WTC11 (cell line): ENCODE measurements at regions not wholly inside any gene's neighbourhood (a gene's known extent, or its start where the extent isn't known, plus 50 kb on each side); places are given as distances from the start of the nearest gene placed in this dataset.

Experiments used
- ATAC-seq: fragments of 200-7000 bp; cut with Tn5 transposase; 2 replicates; pipeline ENCODE4 v1.10.0; 2021; ENCODE audit warnings: mild to moderate bottlenecking, moderate library complexity
- CTCF ChIA-PET: fragments of 300-600 bp; sonication (Branson Sonifier 250); formaldehyde crosslinking; loops from one replicate; lab custom pipeline; 2021; ENCODE audit warnings: antibody characterized with exemption; lab: Charles Lee
- POLR2A ChIA-PET: fragments of 350-600 bp; sonication (Branson Sonifier 250); formaldehyde crosslinking; loops from one replicate; lab custom pipeline; 2021; ENCODE audit warnings: antibody characterized with exemption; lab: Charles Lee
- DNase-seq: peaks from one replicate; pipeline ENCODE4 v3.0.0; 2021; ENCODE audit warnings: low spot score
- H3K27ac Mint-ChIP-seq: 2 replicates; pipeline ENCODE4 v1.8.0; 2021; ENCODE audit warnings: mixed read lengths
- H3K27me3 Mint-ChIP-seq: 2 replicates; pipeline ENCODE4 v1.8.0; 2021; ENCODE audit warnings: low read depth, mild to moderate bottlenecking, moderate library complexity, mixed read lengths
- H3K36me3 Mint-ChIP-seq: 2 replicates; pipeline ENCODE4 v1.8.0; 2021; ENCODE audit warnings: mixed read lengths
- H3K4me1 Mint-ChIP-seq: 2 replicates; pipeline ENCODE4 v1.8.0; 2022; ENCODE audit warnings: mixed read lengths
- H3K4me3 Mint-ChIP-seq: 2 replicates; pipeline ENCODE4 v1.8.0; 2021; ENCODE audit warnings: mild to moderate bottlenecking, moderate library complexity, mixed read lengths
- H3K9me3 Mint-ChIP-seq: 2 replicates; pipeline ENCODE4 v1.8.0; 2021; ENCODE audit warnings: mixed read lengths
- ATF6 ChIP-seq: sonication (generic); formaldehyde crosslinking; IDR thresholded peaks from 2 replicates; pipeline ENCODE4 v1.8.1; 2023; ENCODE audit warnings: mild to moderate bottlenecking, missing genetic modification reagents
- E2F5 ChIP-seq: sonication (generic); formaldehyde crosslinking; IDR thresholded peaks from 2 replicates; pipeline ENCODE4 v1.8.1; 2022; ENCODE audit warnings: mild to moderate bottlenecking, moderate library complexity, missing genetic modification reagents
- EMX1 ChIP-seq: fragments of 250-450 bp; sonication (Bioruptor Pico); IDR thresholded peaks from 2 replicates; pipeline ENCODE4 v1.8.0; 2021; ENCODE audit warnings: mild to moderate bottlenecking
- ESRRA ChIP-seq: sonication (generic); formaldehyde crosslinking; IDR thresholded peaks from 2 replicates; pipeline ENCODE4 v1.8.1; 2022; ENCODE audit warnings: mild to moderate bottlenecking, missing genetic modification reagents, borderline replicate concordance
- FOXJ3 ChIP-seq: sonication (generic); formaldehyde crosslinking; IDR thresholded peaks from 2 replicates; pipeline ENCODE4 v1.9.0; 2021; ENCODE audit warnings: missing genetic modification reagents, mild to moderate bottlenecking, borderline replicate concordance
- FOXK1 ChIP-seq: sonication (generic); formaldehyde crosslinking; IDR thresholded peaks from 2 replicates; pipeline ENCODE4 v1.8.0; 2022; ENCODE audit warnings: mild to moderate bottlenecking, moderate library complexity, missing genetic modification reagents
- FOXP1 ChIP-seq: sonication (generic); formaldehyde crosslinking; IDR thresholded peaks from 2 replicates; pipeline ENCODE4 v1.8.0; 2022; ENCODE audit warnings: missing genetic modification reagents, mild to moderate bottlenecking, moderate library complexity, borderline replicate concordance
- GABPB1 ChIP-seq: sonication (generic); formaldehyde crosslinking; IDR thresholded peaks from 2 replicates; pipeline ENCODE4 v1.8.1; 2023; ENCODE audit warnings: mild to moderate bottlenecking, missing genetic modification reagents
- GRHL2 ChIP-seq: fragments of 250-450 bp; sonication (Bioruptor Pico); IDR thresholded peaks from 2 replicates; pipeline ENCODE4 v1.8.0; 2022; ENCODE audit warnings: mild to moderate bottlenecking, moderate library complexity; ENCODE audit not compliant: insufficient replicate concordance, severe bottlenecking
- KAT7 ChIP-seq: sonication (generic); formaldehyde crosslinking; IDR thresholded peaks from 2 replicates; pipeline ENCODE4 v1.8.1; 2023; ENCODE audit warnings: missing genetic modification reagents, mild to moderate bottlenecking, borderline replicate concordance
- MAX ChIP-seq: sonication (generic); formaldehyde crosslinking; IDR thresholded peaks from 2 replicates; pipeline ENCODE4 v1.8.0; 2022; ENCODE audit warnings: mild to moderate bottlenecking, missing genetic modification reagents
- MXD4 ChIP-seq: fragments of 250-450 bp; sonication (Bioruptor Pico); IDR thresholded peaks from 2 replicates; pipeline ENCODE4 v1.8.0; 2021; ENCODE audit warnings: mild to moderate bottlenecking, moderate library complexity, borderline replicate concordance
- MYBL2 ChIP-seq: sonication (generic); formaldehyde crosslinking; IDR thresholded peaks from 2 replicates; pipeline ENCODE4 v1.8.1; 2023; ENCODE audit warnings: mild to moderate bottlenecking, moderate library complexity, missing genetic modification reagents
- NR1H2 ChIP-seq: sonication (generic); formaldehyde crosslinking; IDR thresholded peaks from 2 replicates; pipeline ENCODE4 v1.9.0; 2021; ENCODE audit warnings: mild to moderate bottlenecking, moderate library complexity, missing genetic modification reagents
- NR3C1 ChIP-seq: sonication (generic); formaldehyde crosslinking; conservative IDR thresholded peaks from 2 replicates; pipeline ENCODE4 v1.8.1; 2023; ENCODE audit warnings: low read depth, mild to moderate bottlenecking, missing genetic modification reagents
- RORB ChIP-seq: fragments of 250-450 bp; sonication (Bioruptor Pico); IDR thresholded peaks from 2 replicates; pipeline ENCODE4 v1.9.0; 2021; ENCODE audit warnings: mild to moderate bottlenecking
- TEAD4 ChIP-seq: sonication (generic); formaldehyde crosslinking; IDR thresholded peaks from 2 replicates; pipeline ENCODE4 v1.8.0; 2022; ENCODE audit warnings: mild to moderate bottlenecking, missing genetic modification reagents
- TP53 ChIP-seq: sonication (generic); formaldehyde crosslinking; IDR thresholded peaks from 2 replicates; pipeline ENCODE4 v1.8.1; 2023; ENCODE audit warnings: mild to moderate bottlenecking, missing genetic modification reagents
- ZMAT4 ChIP-seq: fragments of 250-450 bp; sonication (Bioruptor Pico); IDR thresholded peaks from 2 replicates; pipeline ENCODE4 v1.9.0; 2021; ENCODE audit warnings: mild to moderate bottlenecking
- ZNF121 ChIP-seq: sonication (generic); formaldehyde crosslinking; IDR thresholded peaks from 2 replicates; pipeline ENCODE4 v1.8.0; 2023; ENCODE audit warnings: missing genetic modification reagents
- ZNF138 ChIP-seq: sonication (generic); formaldehyde crosslinking; conservative IDR thresholded peaks from 2 replicates; pipeline ENCODE4 v1.8.1; 2022; ENCODE audit warnings: mild to moderate bottlenecking, moderate library complexity, missing genetic modification reagents
- ZNF219 ChIP-seq: sonication (generic); formaldehyde crosslinking; IDR thresholded peaks from 2 replicates; pipeline ENCODE4 v1.8.0; 2023; ENCODE audit warnings: missing genetic modification reagents, mild to moderate bottlenecking, borderline replicate concordance
- ZNF396 ChIP-seq: fragments of 250-450 bp; sonication (Bioruptor Pico); IDR thresholded peaks from 2 replicates; pipeline ENCODE4 v1.8.0; 2021; ENCODE audit warnings: mild to moderate bottlenecking, moderate library complexity, borderline replicate concordance
- ZNF532 ChIP-seq: fragments of 250-450 bp; sonication (Bioruptor Pico); IDR thresholded peaks from 2 replicates; pipeline ENCODE4 v1.9.0; 2021; ENCODE audit warnings: mild to moderate bottlenecking, borderline replicate concordance
- TF ChIP-seq, protein P1 (sequence below): sonication (generic); formaldehyde crosslinking; IDR thresholded peaks from 2 replicates; pipeline ENCODE4 v1.8.1; 2022; ENCODE audit warnings: low read depth, mild to moderate bottlenecking, moderate library complexity, missing genetic modification reagents, borderline replicate concordance
- TF ChIP-seq, protein P2 (sequence below): fragments of 250-450 bp; sonication (Bioruptor Pico); IDR thresholded peaks from 2 replicates; pipeline ENCODE4 v1.9.0; 2021; ENCODE audit warnings: moderate library complexity, mild to moderate bottlenecking, inconsistent platforms, borderline replicate concordance

GRCh38 chr14:46147024-46147423 lies 504.6 kb downstream of the RPL10L start (continued):
- no peak for TF ChIP-seq RORB (CRISPR knock-in tag)
- TF ChIP-seq ZMAT4: no peak
- no peak for TF ChIP-seq ESRRA (CRISPR knock-in tag)
- no peak for TF ChIP-seq TP53
- no peak for TF ChIP-seq MAX (CRISPR knock-in tag)
- no peak for TF ChIP-seq GABPB1 (CRISPR knock-in tag)
- TF ChIP-seq, all 79 proteins: peak for 0

DNA sequence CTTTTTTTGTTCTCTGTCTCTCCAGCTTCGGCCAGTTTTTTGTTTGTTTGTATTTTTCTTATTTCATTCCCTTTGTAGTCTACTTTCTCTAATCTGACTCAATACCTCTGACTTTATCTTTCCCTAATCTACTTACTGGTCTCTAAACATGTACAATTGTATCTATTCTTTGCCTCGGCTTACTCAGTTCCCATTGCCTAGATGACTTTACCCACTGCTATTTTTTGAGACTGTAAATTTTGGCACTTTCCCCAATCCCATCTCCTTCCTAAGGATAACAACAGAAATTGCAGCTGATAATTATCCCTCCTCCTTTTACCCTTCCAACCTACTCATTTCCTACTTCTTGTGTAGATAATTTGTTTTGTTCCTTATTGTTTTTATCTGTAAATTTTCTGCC lies 511.1 kb downstream of the RPL10L start:
- H3K27me3 Mint-ChIP-seq: no peaks in the 10 kb centered on the region; the same call in 1 of the 2 replicates
- H3K36me3 Mint-ChIP-seq: no peaks in the 10 kb centered on the region
- CTCF ChIA-PET: no interaction called here
- H3K4me3 Mint-ChIP-seq: no peak overlapping the region
- no peak overlapping the region for H3K27ac Mint-ChIP-seq
- POLR2A ChIA-PET: no interaction called here
- TF ChIP-seq ZNF138 (CRISPR knock-in tag) (no peak), TEAD4 (CRISPR knock-in tag) (no peak), GRHL2 (CRISPR knock-in tag) (no peak), KAT7 (CRISPR knock-in tag) (no peak), FOXP1 (no peak), ZNF121 (no peak), MYBL2 (no peak), ZNF396 (no peak), ZNF532 (CRISPR knock-in tag) (no peak), FOXK1 (CRISPR knock-in tag) (no peak), ZNF219 (CRISPR knock-in tag) (no peak), MXD4 (no peak)
- TF ChIP-seq, protein P1, sequence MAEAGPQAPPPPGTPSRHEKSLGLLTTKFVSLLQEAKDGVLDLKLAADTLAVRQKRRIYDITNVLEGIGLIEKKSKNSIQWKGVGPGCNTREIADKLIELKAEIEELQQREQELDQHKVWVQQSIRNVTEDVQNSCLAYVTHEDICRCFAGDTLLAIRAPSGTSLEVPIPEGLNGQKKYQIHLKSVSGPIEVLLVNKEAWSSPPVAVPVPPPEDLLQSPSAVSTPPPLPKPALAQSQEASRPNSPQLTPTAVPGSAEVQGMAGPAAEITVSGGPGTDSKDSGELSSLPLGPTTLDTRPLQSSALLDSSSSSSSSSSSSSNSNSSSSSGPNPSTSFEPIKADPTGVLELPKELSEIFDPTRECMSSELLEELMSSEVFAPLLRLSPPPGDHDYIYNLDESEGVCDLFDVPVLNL (CRISPR knock-in tag): no peak
- ATAC-seq (no peak), DNase-seq (no peak)
- peaks cover 29% of the 10 kb centered on the region for H3K9me3 Mint-ChIP-seq
- no peaks in the 10 kb centered on the region for H3K4me1 Mint-ChIP-seq

DNA sequence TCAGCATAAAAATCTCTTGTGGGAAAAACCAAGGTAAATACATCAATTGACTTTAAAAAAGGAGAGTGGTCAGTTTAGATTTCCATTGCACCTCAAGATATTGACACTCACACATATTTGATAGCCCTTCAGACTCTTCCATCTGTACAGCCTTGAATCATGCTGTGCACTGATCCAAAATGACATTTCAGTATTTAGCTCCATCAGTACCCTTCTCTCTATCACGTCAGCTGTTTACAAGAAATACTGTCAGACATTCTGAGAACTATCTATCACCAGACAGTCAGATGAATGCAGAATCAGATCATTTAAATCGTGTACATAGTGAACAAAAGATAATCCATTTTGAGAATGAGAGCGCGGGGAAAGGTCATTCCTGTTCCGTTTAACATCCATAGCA lies 511.9 kb downstream of the RPL10L start:
- ATAC-seq (no peak), DNase-seq (no peak)
- Mint-ChIP-seq H3K36me3 (no peaks in the 10 kb centered on the region), H3K27me3 (no peaks in the 10 kb centered on the region; the same call in 1 of the 2 replicates), H3K4me3 (no peak overlapping the region), H3K9me3 (peaks cover 32% of the 10 kb centered on the region), H3K27ac (no peak overlapping the region), H3K4me1 (no peaks in the 10 kb centered on the region)
- CTCF ChIA-PET: no interaction called here
- POLR2A ChIA-PET: no interaction called here
- no peak for TF ChIP-seq MAX (CRISPR knock-in tag)
- TF ChIP-seq NR1H2 (CRISPR knock-in tag): no peak
- TF ChIP-seq MXD4: no peak
- no peak for TF ChIP-seq FOXJ3 (CRISPR knock-in tag)
- TF ChIP-seq EMX1 (CRISPR knock-in tag): no peak
- no peak for TF ChIP-seq ATF6 (CRISPR knock-in tag)
- TF ChIP-seq, protein P2, sequence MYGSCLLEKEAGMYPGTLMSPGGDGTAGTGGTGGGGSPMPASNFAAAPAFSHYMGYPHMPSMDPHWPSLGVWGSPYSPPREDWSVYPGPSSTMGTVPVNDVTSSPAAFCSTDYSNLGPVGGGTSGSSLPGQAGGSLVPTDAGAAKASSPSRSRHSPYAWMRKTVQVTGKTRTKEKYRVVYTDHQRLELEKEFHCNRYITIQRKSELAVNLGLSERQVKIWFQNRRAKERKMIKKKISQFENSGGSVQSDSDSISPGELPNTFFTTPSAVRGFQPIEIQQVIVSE (CRISPR knock-in tag): no peak
- no peak for TF ChIP-seq KAT7 (CRISPR knock-in tag)
- no peak for TF ChIP-seq E2F5 (CRISPR knock-in tag)
- no peak for TF ChIP-seq NR3C1 (CRISPR knock-in tag)
